HFFc6 (cell line): ENCODE measurements at regions not wholly inside any gene's neighbourhood (a gene's known extent, or its start where the extent isn't known, plus 50 kb on each side); places are given as distances from the start of the nearest gene placed in this dataset.

Source experiments
- DNase-seq: peaks from one replicate; pipeline ENCODE4 v3.0.0-alpha.2; 2018
- H3K27ac Mint-ChIP-seq: 2 replicates; pipeline ENCODE4 v1.8.0; 2020; ENCODE audit warnings: mild to moderate bottlenecking, mixed read lengths
- H3K27me3 Mint-ChIP-seq: 2 replicates; pipeline ENCODE4 v1.8.0; 2021; ENCODE audit warnings: mild to moderate bottlenecking, moderate library complexity, mixed read lengths; ENCODE audit not compliant: insufficient read depth
- H3K36me3 Mint-ChIP-seq: 2 replicates; pipeline ENCODE4 v1.8.0; 2021; ENCODE audit warnings: low read depth, mixed read lengths
- H3K4me1 Mint-ChIP-seq: 2 replicates; pipeline ENCODE4 v1.8.0; 2020; ENCODE audit warnings: low read depth, mixed read lengths
- H3K4me3 Mint-ChIP-seq: 2 replicates; pipeline ENCODE4 v1.8.0; 2020; ENCODE audit warnings: mild to moderate bottlenecking, moderate library complexity, mixed read lengths
- H3K9me3 Mint-ChIP-seq: 2 replicates; pipeline ENCODE4 v1.8.0; 2020; ENCODE audit warnings: mild to moderate bottlenecking, mixed read lengths
- TF ChIP-seq, protein P1 (sequence below): fragments of 200-600 bp; sonication (generic); IDR thresholded peaks from 2 replicates; pipeline ENCODE4 v1.5.0; 2021; ENCODE audit warnings: antibody characterized with exemption, mild to moderate bottlenecking

DNA sequence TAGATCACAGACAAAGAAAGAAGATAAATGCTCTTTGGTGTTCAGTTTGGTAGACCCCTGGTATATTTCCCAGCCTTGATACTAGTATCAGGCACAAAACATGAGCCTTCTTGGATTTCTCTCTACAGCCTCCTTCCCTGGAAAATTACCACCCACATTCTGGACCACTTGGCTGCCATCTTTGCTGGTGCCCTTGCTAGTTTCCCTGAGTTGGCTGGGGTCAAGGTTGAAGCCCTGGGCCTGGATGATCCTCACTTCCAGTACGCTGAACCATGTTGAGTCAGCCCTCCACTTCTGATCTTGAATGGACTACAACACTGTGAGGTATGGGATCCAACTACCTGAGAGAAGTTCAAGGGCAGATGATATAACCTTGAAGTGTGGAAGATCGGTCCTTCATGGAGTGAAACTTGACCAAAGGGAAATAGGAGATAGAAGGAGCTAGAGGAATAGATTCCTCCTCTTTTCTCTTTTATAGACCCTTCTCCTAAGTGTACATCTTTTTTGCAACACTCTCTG lies 501.4 kb downstream of the TMEM114 start:
- H3K36me3 Mint-ChIP-seq = peaks cover 3% of the 10 kb centered on the region; the same call in 1 of the 2 replicates
- TF ChIP-seq, protein P1, sequence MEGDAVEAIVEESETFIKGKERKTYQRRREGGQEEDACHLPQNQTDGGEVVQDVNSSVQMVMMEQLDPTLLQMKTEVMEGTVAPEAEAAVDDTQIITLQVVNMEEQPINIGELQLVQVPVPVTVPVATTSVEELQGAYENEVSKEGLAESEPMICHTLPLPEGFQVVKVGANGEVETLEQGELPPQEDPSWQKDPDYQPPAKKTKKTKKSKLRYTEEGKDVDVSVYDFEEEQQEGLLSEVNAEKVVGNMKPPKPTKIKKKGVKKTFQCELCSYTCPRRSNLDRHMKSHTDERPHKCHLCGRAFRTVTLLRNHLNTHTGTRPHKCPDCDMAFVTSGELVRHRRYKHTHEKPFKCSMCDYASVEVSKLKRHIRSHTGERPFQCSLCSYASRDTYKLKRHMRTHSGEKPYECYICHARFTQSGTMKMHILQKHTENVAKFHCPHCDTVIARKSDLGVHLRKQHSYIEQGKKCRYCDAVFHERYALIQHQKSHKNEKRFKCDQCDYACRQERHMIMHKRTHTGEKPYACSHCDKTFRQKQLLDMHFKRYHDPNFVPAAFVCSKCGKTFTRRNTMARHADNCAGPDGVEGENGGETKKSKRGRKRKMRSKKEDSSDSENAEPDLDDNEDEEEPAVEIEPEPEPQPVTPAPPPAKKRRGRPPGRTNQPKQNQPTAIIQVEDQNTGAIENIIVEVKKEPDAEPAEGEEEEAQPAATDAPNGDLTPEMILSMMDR = no peak
- no peak overlapping the region for H3K27ac Mint-ChIP-seq
- no peaks in the 10 kb centered on the region for H3K4me1 Mint-ChIP-seq
- H3K4me3 Mint-ChIP-seq = no peak overlapping the region
- DNase-seq = no peak
- peaks cover 45% of the 10 kb centered on the region for H3K9me3 Mint-ChIP-seq
- H3K27me3 Mint-ChIP-seq = peaks cover 1% of the 10 kb centered on the region; the same call in 1 of the 2 replicates

DNA sequence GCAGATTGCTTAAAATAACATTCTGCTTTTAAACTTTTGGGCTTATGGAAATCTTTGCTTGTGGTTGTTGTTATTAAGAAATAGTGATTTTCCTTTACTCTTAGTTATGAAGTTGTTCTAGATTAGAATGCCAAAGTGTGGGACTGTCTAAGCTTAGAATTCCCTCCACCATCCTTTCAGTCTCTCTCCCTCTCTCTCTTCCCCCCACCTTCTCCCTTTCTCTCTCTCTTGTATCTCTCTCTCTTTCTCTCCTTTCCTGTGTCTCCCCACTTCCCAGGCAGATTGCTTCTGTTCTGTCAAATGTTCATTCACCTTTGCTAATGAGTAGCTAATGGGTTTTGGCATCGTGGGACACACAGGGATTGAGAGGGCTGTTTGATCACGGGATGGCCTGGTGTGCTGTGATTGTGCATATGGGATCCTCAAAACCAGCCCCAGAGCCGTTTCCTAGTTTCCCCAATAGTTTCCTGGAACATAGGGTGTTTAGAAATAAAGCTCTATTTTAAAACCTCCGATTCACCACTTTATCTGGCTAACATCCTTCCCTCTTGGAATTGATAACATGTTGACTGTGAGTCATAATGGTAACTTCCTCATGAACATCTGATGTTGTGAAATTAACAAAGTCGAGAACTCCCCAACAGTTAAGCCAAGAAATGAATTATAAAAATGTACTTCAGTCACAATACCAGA lies 502.6 kb downstream of the TMEM114 start:
- DNase-seq = no peak
- TF ChIP-seq, protein P1 = no peak
- H3K9me3 Mint-ChIP-seq = peaks cover 38% of the 10 kb centered on the region
- no peak overlapping the region for H3K27ac Mint-ChIP-seq
- peaks cover 3% of the 10 kb centered on the region; the same call in 1 of the 2 replicates for H3K36me3 Mint-ChIP-seq
- H3K4me1 Mint-ChIP-seq = no peaks in the 10 kb centered on the region
- no peak overlapping the region for H3K4me3 Mint-ChIP-seq
- H3K27me3 Mint-ChIP-seq = peaks cover 1% of the 10 kb centered on the region; the same call in 1 of the 2 replicates

DNA sequence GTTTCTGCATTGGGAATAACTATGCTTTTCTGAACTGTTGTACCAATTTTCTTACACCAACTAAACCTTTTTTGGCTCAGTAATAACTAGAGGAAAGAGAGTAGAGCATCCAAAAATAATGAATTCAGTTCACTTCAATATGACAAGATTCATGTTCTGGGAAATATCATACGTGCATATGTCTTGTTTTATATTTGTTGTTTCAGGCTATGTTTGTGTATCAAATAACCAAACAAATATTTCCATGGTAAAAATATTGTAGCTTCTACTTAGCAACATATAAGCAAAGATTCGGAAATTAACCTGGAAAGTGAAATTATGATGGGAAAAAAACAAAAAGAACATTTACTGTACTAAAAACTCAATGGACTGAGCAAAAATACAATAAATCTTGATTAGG lies 503.2 kb downstream of the TMEM114 start:
- H3K4me3 Mint-ChIP-seq = no peak overlapping the region
- peaks cover 42% of the 10 kb centered on the region for H3K9me3 Mint-ChIP-seq

DNA sequence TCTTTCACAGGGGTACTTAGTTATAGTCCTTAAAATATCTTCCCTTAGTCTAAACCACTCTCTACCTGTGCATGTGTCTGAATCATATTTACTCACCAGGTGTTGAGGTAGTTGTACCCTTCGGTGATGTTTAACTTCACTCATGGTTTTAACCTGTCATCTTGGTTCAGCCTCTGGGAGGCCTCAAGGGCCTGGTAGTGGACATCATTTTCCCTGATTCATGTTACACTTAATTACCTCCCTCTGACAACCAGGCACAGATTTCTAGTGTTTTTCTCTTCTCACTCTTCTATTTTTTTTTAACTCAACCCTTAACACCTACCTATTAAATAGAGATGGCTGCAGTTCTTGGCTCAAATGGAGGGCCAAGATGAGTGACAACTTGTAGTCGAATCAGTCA lies 505.4 kb downstream of the TMEM114 start:
- no peaks in the 10 kb centered on the region; the same call in 1 of the 2 replicates for H3K27me3 Mint-ChIP-seq
- no peaks in the 10 kb centered on the region for H3K4me1 Mint-ChIP-seq
- DNase-seq = no peak
- H3K36me3 Mint-ChIP-seq = peaks cover 3% of the 10 kb centered on the region; the same call in 1 of the 2 replicates
- H3K27ac Mint-ChIP-seq = no peak overlapping the region
- TF ChIP-seq, protein P1 = no peak
- peaks cover 36% of the 10 kb centered on the region for H3K9me3 Mint-ChIP-seq
- H3K4me3 Mint-ChIP-seq = no peak overlapping the region

More for the DNA sequence above, 503.2 kb downstream of the TMEM114 start:
- TF ChIP-seq, protein P1 = no peak
- peaks cover 3% of the 10 kb centered on the region; the same call in 1 of the 2 replicates for H3K36me3 Mint-ChIP-seq
- H3K27ac Mint-ChIP-seq = no peak overlapping the region
- no peak for DNase-seq
- H3K27me3 Mint-ChIP-seq = peaks cover 1% of the 10 kb centered on the region; the same call in 1 of the 2 replicates
- H3K4me1 Mint-ChIP-seq = no peaks in the 10 kb centered on the region

- Mint-ChIP-seq H3K4me1 (no peaks in the 10 kb centered on the region), H3K36me3 (peaks cover 3% of the 10 kb centered on the region; the same call in 1 of the 2 replicates), H3K27me3 (no peaks in the 10 kb centered on the region; the same call in 1 of the 2 replicates)
Measured at GRCh38 chr16:8084302-8084701, 506.0 kb downstream of the TMEM114 start.

More at GRCh38 chr16:8084302-8084701, 506.0 kb downstream of the TMEM114 start:
- Mint-ChIP-seq H3K27ac (no peak overlapping the region), H3K4me3 (no peak overlapping the region), H3K9me3 (peaks cover 36% of the 10 kb centered on the region)
- DNase-seq = no peak
- TF ChIP-seq, protein P1 = no peak
